Testis (tissue), 2 donors: ENCODE measurements at regions not wholly inside any gene's neighbourhood (a gene's known extent, or its start where the extent isn't known, plus 50 kb on each side); places are given as distances from the start of the nearest gene placed in this dataset.

Experiments
- CTCF ChIP-seq, 3 experiments: fragments of 450-650 bp in 2 of 3; fragments of 200-600 bp in 1 of 3; sonication (generic) in 1 of 3; IDR thresholded peaks; one replicate each; pipeline ENCODE4 v1.5.1; 2016 to 2019; ENCODE audit warnings: antibody characterized with exemption in 3 of 3, mild to moderate bottlenecking in 2 of 3, moderate library complexity in 1 of 3
- POLR2A ChIP-seq: fragments of 450-650 bp; IDR thresholded peaks from one replicate; pipeline ENCODE4 v1.6.1; 2017; ENCODE audit warnings: antibody characterized with exemption, mild to moderate bottlenecking, moderate library complexity

GRCh38 chr1:232538943-232539302 is 91.0 kb downstream of the SIPA1L2 start:
- TF ChIP-seq CTCF (IDR thresholded peaks at IDR 0.05): no peak
- TF ChIP-seq POLR2A: no peak
